Ovary (tissue), 3 donors: ENCODE measurements at regions not wholly inside any gene's neighbourhood (a gene's known extent, or its start where the extent isn't known, plus 50 kb on each side); places are given as distances from the start of the nearest gene placed in this dataset.

Source experiments
- EP300 ChIP-seq: sonication (generic); formaldehyde crosslinking; IDR thresholded peaks from one replicate; pipeline ENCODE4 v1.6.1; 2017; ENCODE audit warnings: antibody characterized with exemption
- POLR2A ChIP-seq: fragments of 450-650 bp; IDR thresholded peaks from one replicate; pipeline ENCODE4 v1.6.1; 2017; ENCODE audit warnings: antibody characterized with exemption, mild to moderate bottlenecking, moderate library complexity
- TF ChIP-seq, protein P1 (sequence below), 3 donors: fragments of 450-650 bp in 2 of 3; fragments of 200-600 bp in 1 of 3; IDR thresholded peaks; one replicate each; pipeline versions ENCODE4 v1.5.1 to v1.8.0; 2016 to 2022; ENCODE audit warnings: antibody characterized with exemption in 3 of 3, mild to moderate bottlenecking in 1 of 3
- donor health status: DM: no; HTN: no; CAD: no.

- TF ChIP-seq POLR2A (no peak), EP300 (no peak)
- TF ChIP-seq, protein P1, sequence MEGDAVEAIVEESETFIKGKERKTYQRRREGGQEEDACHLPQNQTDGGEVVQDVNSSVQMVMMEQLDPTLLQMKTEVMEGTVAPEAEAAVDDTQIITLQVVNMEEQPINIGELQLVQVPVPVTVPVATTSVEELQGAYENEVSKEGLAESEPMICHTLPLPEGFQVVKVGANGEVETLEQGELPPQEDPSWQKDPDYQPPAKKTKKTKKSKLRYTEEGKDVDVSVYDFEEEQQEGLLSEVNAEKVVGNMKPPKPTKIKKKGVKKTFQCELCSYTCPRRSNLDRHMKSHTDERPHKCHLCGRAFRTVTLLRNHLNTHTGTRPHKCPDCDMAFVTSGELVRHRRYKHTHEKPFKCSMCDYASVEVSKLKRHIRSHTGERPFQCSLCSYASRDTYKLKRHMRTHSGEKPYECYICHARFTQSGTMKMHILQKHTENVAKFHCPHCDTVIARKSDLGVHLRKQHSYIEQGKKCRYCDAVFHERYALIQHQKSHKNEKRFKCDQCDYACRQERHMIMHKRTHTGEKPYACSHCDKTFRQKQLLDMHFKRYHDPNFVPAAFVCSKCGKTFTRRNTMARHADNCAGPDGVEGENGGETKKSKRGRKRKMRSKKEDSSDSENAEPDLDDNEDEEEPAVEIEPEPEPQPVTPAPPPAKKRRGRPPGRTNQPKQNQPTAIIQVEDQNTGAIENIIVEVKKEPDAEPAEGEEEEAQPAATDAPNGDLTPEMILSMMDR (IDR thresholded peaks at IDR 0.05): no peak
Measured at GRCh38 chr5:26415987-26416779, 622.2 kb downstream of the CDH9 start.
